Loucy (cell line): ENCODE measurements at regions not wholly inside any gene's neighbourhood (a gene's known extent, or its start where the extent isn't known, plus 50 kb on each side); places are given as distances from the start of the nearest gene placed in this dataset.

Experiments used
- H2AFZ ChIP-seq: fragments of 200-600 bp; sonication (generic); 2 replicates; pipeline ENCODE4 v1.6.0; 2016; ENCODE audit warnings: antibody characterized with exemption, mild to moderate bottlenecking, low read length, moderate library complexity
- H3F3A ChIP-seq: fragments of 200-600 bp; 2 replicates; pipeline ENCODE4 v1.6.0; 2016; ENCODE audit warnings: antibody characterized with exemption, low read depth, mild to moderate bottlenecking
- H3K27me3 ChIP-seq: fragments of 200-600 bp; sonication (generic); 2 replicates; pipeline ENCODE4 v1.6.1; 2014; ENCODE audit warnings: low read length, mild to moderate bottlenecking; ENCODE audit not compliant: insufficient read depth, poor library complexity, severe bottlenecking
- H3K36me3 ChIP-seq: fragments of 200-600 bp; sonication (generic); 2 replicates; pipeline ENCODE4 v1.6.1; 2016; ENCODE audit warnings: low read length; ENCODE audit not compliant: insufficient read depth
- H3K4me1 ChIP-seq: fragments of 200-600 bp; sonication (generic); 2 replicates; pipeline ENCODE4 v1.5.1; 2014; ENCODE audit warnings: low read length, mild to moderate bottlenecking; ENCODE audit not compliant: insufficient read depth, poor library complexity, severe bottlenecking
- H3K4me2 ChIP-seq: fragments of 200-600 bp; sonication (generic); 2 replicates; pipeline ENCODE4 v1.6.0; 2014; ENCODE audit warnings: antibody characterized with exemption, low read length, low read depth, mild to moderate bottlenecking; ENCODE audit not compliant: poor library complexity, severe bottlenecking
- H3K4me3 ChIP-seq: fragments of 200-600 bp; sonication (generic); 2 replicates; pipeline ENCODE4 v1.5.1; 2014; ENCODE audit warnings: low read length, mild to moderate bottlenecking, mixed read lengths; ENCODE audit not compliant: poor library complexity, severe bottlenecking
- H3K79me2 ChIP-seq: fragments of 200-600 bp; sonication (generic); 2 replicates; pipeline ENCODE4 v1.6.1; 2014; ENCODE audit warnings: low read length; ENCODE audit not compliant: insufficient read depth
- H3K9ac ChIP-seq: fragments of 200-600 bp; sonication (generic); 2 replicates; pipeline ENCODE4 v1.6.0; 2014; ENCODE audit warnings: mild to moderate bottlenecking, low read depth, low read length, moderate library complexity; ENCODE audit not compliant: poor library complexity, severe bottlenecking
- H3K9me2 ChIP-seq: fragments of 200-600 bp; sonication (generic); replicated peaks from 2 replicates; pipeline ENCODE4 v1.6.1; 2016; ENCODE audit warnings: low read depth, low read length, mixed read lengths
- H3K9me3 ChIP-seq: fragments of 200-600 bp; sonication (generic); 2 replicates; pipeline ENCODE4 v1.6.1; 2014; ENCODE audit warnings: mild to moderate bottlenecking, antibody characterized with exemption, low read length, low read depth; ENCODE audit not compliant: insufficient read depth
- H4K20me1 ChIP-seq: fragments of 200-600 bp; sonication (generic); 2 replicates; pipeline ENCODE4 v1.6.0; 2014; ENCODE audit warnings: antibody characterized with exemption, low read length, mild to moderate bottlenecking; ENCODE audit not compliant: insufficient read depth, poor library complexity, severe bottlenecking
- EZH2phosphoT487 ChIP-seq: fragments of 200-600 bp; IDR thresholded peaks from 2 replicates; pipeline ENCODE4 v1.6.1; 2018; ENCODE audit warnings: antibody characterized with exemption, mild to moderate bottlenecking, moderate library complexity, borderline replicate concordance
- TF ChIP-seq, protein P1 (sequence below): fragments of 200-600 bp; sonication (generic); conservative IDR thresholded peaks from 2 replicates; pipeline ENCODE4 v1.5.1; 2014; ENCODE audit warnings: mild to moderate bottlenecking, antibody characterized with exemption, low read length

DNA sequence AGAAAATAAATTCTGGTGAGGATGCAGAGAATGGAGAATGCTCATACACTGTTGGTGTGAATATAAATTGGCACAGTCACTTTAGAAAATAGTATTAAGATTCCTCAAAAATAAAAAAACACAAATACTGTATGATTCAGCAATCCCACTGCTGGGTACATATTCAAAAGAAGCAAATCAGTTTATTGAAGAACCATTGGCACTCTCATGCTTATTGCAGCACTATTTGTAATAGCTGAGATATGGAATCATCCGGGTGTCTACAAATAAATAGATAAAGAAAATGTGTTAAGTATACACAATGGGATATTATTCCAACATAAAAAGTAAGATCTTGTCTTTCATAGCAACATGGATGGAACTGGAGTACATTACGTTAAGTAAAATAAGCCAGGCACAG, 579.4 kb upstream of the SEL1L start:
- TF ChIP-seq, protein P1, sequence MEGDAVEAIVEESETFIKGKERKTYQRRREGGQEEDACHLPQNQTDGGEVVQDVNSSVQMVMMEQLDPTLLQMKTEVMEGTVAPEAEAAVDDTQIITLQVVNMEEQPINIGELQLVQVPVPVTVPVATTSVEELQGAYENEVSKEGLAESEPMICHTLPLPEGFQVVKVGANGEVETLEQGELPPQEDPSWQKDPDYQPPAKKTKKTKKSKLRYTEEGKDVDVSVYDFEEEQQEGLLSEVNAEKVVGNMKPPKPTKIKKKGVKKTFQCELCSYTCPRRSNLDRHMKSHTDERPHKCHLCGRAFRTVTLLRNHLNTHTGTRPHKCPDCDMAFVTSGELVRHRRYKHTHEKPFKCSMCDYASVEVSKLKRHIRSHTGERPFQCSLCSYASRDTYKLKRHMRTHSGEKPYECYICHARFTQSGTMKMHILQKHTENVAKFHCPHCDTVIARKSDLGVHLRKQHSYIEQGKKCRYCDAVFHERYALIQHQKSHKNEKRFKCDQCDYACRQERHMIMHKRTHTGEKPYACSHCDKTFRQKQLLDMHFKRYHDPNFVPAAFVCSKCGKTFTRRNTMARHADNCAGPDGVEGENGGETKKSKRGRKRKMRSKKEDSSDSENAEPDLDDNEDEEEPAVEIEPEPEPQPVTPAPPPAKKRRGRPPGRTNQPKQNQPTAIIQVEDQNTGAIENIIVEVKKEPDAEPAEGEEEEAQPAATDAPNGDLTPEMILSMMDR: no peak
- no peak for TF ChIP-seq EZH2phosphoT487
- Histone ChIP-seq H2AFZ (no peak overlapping the region), H4K20me1 (no peaks in the 10 kb centered on the region), H3K4me3 (no peak overlapping the region), H3K9me3 (no peaks in the 10 kb centered on the region), H3K79me2 (no peaks in the 10 kb centered on the region), H3K9ac (no peak overlapping the region), H3K27me3 (no peaks in the 10 kb centered on the region), H3K36me3 (no peaks in the 10 kb centered on the region), H3K9me2 (no peaks in the 10 kb centered on the region), H3K4me1 (no peaks in the 10 kb centered on the region), H3F3A (no peaks in the 10 kb centered on the region), H3K4me2 (no peak overlapping the region)

DNA sequence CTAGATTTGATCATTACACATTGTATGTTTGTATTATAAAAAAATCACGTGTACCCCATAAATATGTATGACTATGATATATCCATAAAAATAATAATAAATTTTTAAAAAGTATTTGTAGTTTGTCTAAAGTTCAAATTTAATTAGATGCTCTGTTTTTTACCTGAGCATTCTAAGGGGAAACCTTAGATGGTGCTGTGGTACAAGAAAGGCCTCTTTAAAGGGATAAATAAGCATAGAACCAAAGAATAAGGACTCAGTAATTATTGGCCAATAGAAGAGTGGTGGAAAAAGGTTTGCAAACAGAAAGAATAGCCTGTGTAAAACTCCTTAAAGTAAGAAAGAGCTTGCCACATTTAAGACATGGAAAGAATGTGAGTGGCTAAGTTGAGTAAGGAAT, 580.1 kb upstream of the SEL1L start:
- Histone ChIP-seq H3K27me3 (no peaks in the 10 kb centered on the region), H3K9me2 (no peaks in the 10 kb centered on the region), H2AFZ (no peak overlapping the region), H3K4me3 (no peak overlapping the region), H3K79me2 (no peaks in the 10 kb centered on the region), H4K20me1 (no peaks in the 10 kb centered on the region), H3K9ac (no peak overlapping the region), H3K9me3 (no peaks in the 10 kb centered on the region), H3K36me3 (no peaks in the 10 kb centered on the region), H3K4me2 (no peak overlapping the region), H3F3A (no peaks in the 10 kb centered on the region), H3K4me1 (no peaks in the 10 kb centered on the region)
- TF ChIP-seq EZH2phosphoT487: no peak
- TF ChIP-seq, protein P1: no peak

DNA sequence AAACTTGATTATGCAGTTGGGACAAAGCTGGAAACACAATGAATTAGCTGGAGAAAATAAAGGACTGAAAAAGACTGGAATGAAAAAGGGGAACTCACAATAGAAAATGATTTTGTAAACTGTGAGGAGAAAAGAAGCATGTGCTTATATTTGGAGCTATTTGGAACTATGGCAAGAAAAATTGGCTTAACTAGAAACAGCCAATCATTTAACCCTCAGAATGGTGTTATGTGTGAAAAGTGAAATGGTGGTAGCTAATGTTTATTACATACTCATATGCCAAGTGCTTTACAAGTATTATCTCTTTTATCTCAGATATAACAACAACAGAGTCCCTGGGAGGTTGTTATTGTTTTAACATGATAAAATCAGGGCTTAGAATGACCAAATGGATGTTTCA, 583.1 kb upstream of the SEL1L start:
- no peaks in the 10 kb centered on the region for H3K36me3 ChIP-seq
- H3F3A ChIP-seq: no peaks in the 10 kb centered on the region
- no peak overlapping the region for H3K4me2 ChIP-seq
- no peaks in the 10 kb centered on the region for H3K9me2 ChIP-seq
- H3K4me3 ChIP-seq: no peak overlapping the region
- H3K4me1 ChIP-seq: no peaks in the 10 kb centered on the region
- no peaks in the 10 kb centered on the region for H3K9me3 ChIP-seq
- H3K79me2 ChIP-seq: no peaks in the 10 kb centered on the region
- H3K27me3 ChIP-seq: no peaks in the 10 kb centered on the region
- H3K9ac ChIP-seq: no peak overlapping the region
- no peak for TF ChIP-seq EZH2phosphoT487
- TF ChIP-seq, protein P1: no peak
- no peaks in the 10 kb centered on the region for H4K20me1 ChIP-seq
- H2AFZ ChIP-seq: no peak overlapping the region
